ENCODE measurements at regions not wholly inside any gene's neighbourhood (a gene's known extent, or its start where the extent isn't known, plus 50 kb on each side); places are given as distances from the start of the nearest gene placed in this dataset.

- TF ChIP-seq CTCF (conservative IDR thresholded peaks at IDR 0.05; ENCODE audit: low read length), result no peak
- no peak for TF ChIP-seq EZH2phosphoT487 (IDR thresholded peaks at IDR 0.05; ENCODE audit: borderline replicate concordance)
These were observed 98.7 kb upstream of the PDE4D start for GRCh38 chr5:59992206-59992605.

All from Loucy (cell line).